ENCODE measurements at regions not wholly inside any gene's neighbourhood (a gene's known extent, or its start where the extent isn't known, plus 50 kb on each side); places are given as distances from the start of the nearest gene placed in this dataset.

- no peak for TF ChIP-seq CTCF (IDR thresholded peaks at IDR 0.05; ENCODE audit: extremely low read depth, missing control alignments)
- DNase-seq (ENCODE audit: low spot score), result no peak
Observed at GRCh38 chr4:36549252-36549651, 267.8 kb downstream of the DTHD1 start.

- no peak for TF ChIP-seq CTCF (IDR thresholded peaks at IDR 0.05; ENCODE audit: extremely low read depth, missing control alignments)
- DNase-seq (ENCODE audit: low spot score), result no peak
Observed at GRCh38 chr4:36549992-36550391, 268.6 kb downstream of the DTHD1 start.

GRCh38 chr4:36551697-36552214, 270.3 kb downstream of the DTHD1 start:
- TF ChIP-seq CTCF (IDR thresholded peaks at IDR 0.05; ENCODE audit: extremely low read depth, missing control alignments), result no peak
- no peak for DNase-seq (ENCODE audit: low spot score)

- no peak for TF ChIP-seq CTCF (IDR thresholded peaks at IDR 0.05; ENCODE audit: extremely low read depth, missing control alignments)
- DNase-seq (ENCODE audit: low spot score), result no peak
Observed at GRCh38 chr4:36553029-36553428, 271.6 kb downstream of the DTHD1 start.

GRCh38 chr4:36553453-36553852, 272.0 kb downstream of the DTHD1 start:
- TF ChIP-seq CTCF (IDR thresholded peaks at IDR 0.05; ENCODE audit: extremely low read depth, missing control alignments), result no peak
- DNase-seq (ENCODE audit: low spot score), result no peak

GRCh38 chr4:36556984-36557383, 275.6 kb downstream of the DTHD1 start:
- no peak for TF ChIP-seq CTCF (IDR thresholded peaks at IDR 0.05; ENCODE audit: extremely low read depth, missing control alignments)
- DNase-seq (ENCODE audit: low spot score), result no peak

- no peak for DNase-seq (ENCODE audit: low spot score)
- TF ChIP-seq CTCF (IDR thresholded peaks at IDR 0.05; ENCODE audit: extremely low read depth, missing control alignments), result no peak
Observed at GRCh38 chr4:36568575-36568974, 287.2 kb downstream of the DTHD1 start.
